ENCODE measurements at regions not wholly inside any gene's neighbourhood (a gene's known extent, or its start where the extent isn't known, plus 50 kb on each side); places are given as distances from the start of the nearest gene placed in this dataset.

GRCh38 chr20:53848304-53848703 is 222.1 kb downstream of the BCAS1 start:
- no peak overlapping the region for H3K27ac Mint-ChIP-seq
- no peak for DNase-seq (ENCODE audit: low spot score, unreplicated experiment)
- H3K36me3 Mint-ChIP-seq (ENCODE audit: insufficient read depth): no peaks in the 10 kb centered on the region
- TF ChIP-seq CTCF (IDR thresholded peaks at IDR 0.05; ENCODE audit: unreplicated experiment): no peak
- H3K4me1 Mint-ChIP-seq (ENCODE audit: low read depth): peaks cover 16% of the 10 kb centered on the region
- no peak overlapping the region for H3K4me3 Mint-ChIP-seq (ENCODE audit: low read depth)
- peaks cover 3% of the 10 kb centered on the region for H3K9me3 Mint-ChIP-seq (ENCODE audit: low read depth)
- H3K27me3 Mint-ChIP-seq: no peaks in the 10 kb centered on the region

GRCh38 chr20:53847837-53848170 is 222.6 kb downstream of the BCAS1 start:
- Mint-ChIP-seq H3K36me3 (ENCODE audit: insufficient read depth) (no peaks in the 10 kb centered on the region), H3K27ac (no peak overlapping the region), H3K4me1 (ENCODE audit: low read depth) (peaks cover 16% of the 10 kb centered on the region), H3K4me3 (ENCODE audit: low read depth) (no peak overlapping the region), H3K27me3 (no peaks in the 10 kb centered on the region), H3K9me3 (ENCODE audit: low read depth) (no peaks in the 10 kb centered on the region)
- TF ChIP-seq CTCF (IDR thresholded peaks at IDR 0.05; ENCODE audit: unreplicated experiment): no peak
- no peak for DNase-seq (ENCODE audit: low spot score, unreplicated experiment)

GRCh38 chr20:53847139-53847836 is 223.1 kb downstream of the BCAS1 start:
- H3K27me3 Mint-ChIP-seq: no peaks in the 10 kb centered on the region
- DNase-seq (ENCODE audit: low spot score, unreplicated experiment): no peak
- peaks cover 16% of the 10 kb centered on the region for H3K4me1 Mint-ChIP-seq (ENCODE audit: low read depth)
- no peak for TF ChIP-seq CTCF (IDR thresholded peaks at IDR 0.05; ENCODE audit: unreplicated experiment)
- H3K4me3 Mint-ChIP-seq (ENCODE audit: low read depth): no peak overlapping the region
- no peak overlapping the region for H3K27ac Mint-ChIP-seq
- H3K36me3 Mint-ChIP-seq (ENCODE audit: insufficient read depth): no peaks in the 10 kb centered on the region
- H3K9me3 Mint-ChIP-seq (ENCODE audit: low read depth): no peaks in the 10 kb centered on the region

GRCh38 chr20:53846640-53847039 is 223.8 kb downstream of the BCAS1 start:
- no peak for TF ChIP-seq CTCF (IDR thresholded peaks at IDR 0.05; ENCODE audit: unreplicated experiment)
- Mint-ChIP-seq H3K27me3 (no peaks in the 10 kb centered on the region), H3K4me3 (ENCODE audit: low read depth) (no peak overlapping the region), H3K4me1 (ENCODE audit: low read depth) (peaks cover 16% of the 10 kb centered on the region), H3K36me3 (ENCODE audit: insufficient read depth) (no peaks in the 10 kb centered on the region), H3K27ac (no peak overlapping the region), H3K9me3 (ENCODE audit: low read depth) (no peaks in the 10 kb centered on the region)
- no peak for DNase-seq (ENCODE audit: low spot score, unreplicated experiment)

GRCh38 chr20:53845980-53846379 is 224.4 kb downstream of the BCAS1 start:
- DNase-seq (ENCODE audit: low spot score, unreplicated experiment): no peak
- H3K4me3 Mint-ChIP-seq (ENCODE audit: low read depth): no peak overlapping the region
- no peaks in the 10 kb centered on the region for H3K27me3 Mint-ChIP-seq
- H3K4me1 Mint-ChIP-seq (ENCODE audit: low read depth): peaks cover 16% of the 10 kb centered on the region
- no peak for TF ChIP-seq CTCF (IDR thresholded peaks at IDR 0.05; ENCODE audit: unreplicated experiment)
- H3K27ac Mint-ChIP-seq: no peak overlapping the region
- no peaks in the 10 kb centered on the region for H3K36me3 Mint-ChIP-seq (ENCODE audit: insufficient read depth)
- H3K9me3 Mint-ChIP-seq (ENCODE audit: low read depth): no peaks in the 10 kb centered on the region

All from progenitor cell of endocrine pancreas (in vitro differentiated cells).